ENCODE measurements at regions not wholly inside any gene's neighbourhood (a gene's known extent, or its start where the extent isn't known, plus 50 kb on each side); places are given as distances from the start of the nearest gene placed in this dataset.
"Not testable (repeated sequence)": the region's sequence is repeated elsewhere in the genome, so short reads cannot be mapped to it uniquely, and the experiment has no call there.

DNA sequence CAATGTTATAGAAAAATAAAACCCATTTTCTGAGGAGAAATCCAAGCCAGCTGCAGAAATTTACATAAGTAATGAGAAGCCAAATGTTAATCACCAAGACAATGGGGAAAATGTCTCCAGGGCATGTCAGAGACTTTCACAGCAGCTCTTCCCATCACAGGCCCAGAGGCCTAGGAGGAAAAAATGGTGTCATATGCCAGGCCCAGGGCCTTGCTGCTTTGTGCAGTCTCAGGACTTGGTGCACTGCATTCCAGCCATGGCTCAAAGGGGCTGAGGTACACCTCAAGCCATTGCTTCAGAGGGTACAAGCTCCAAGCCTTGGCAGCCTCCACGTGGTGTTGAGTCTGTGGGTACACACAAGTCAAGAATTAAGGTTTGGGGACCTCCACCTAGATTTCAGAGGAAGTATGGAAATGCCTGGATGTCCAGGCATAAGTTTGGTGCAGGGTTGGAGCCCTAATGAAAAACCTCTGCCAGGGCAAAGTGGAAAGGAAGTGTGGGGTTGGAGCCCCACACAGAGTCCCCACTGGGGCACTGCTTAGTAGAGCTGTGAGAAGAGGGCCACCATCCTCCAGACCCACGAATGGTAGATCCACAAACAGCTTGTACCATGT is 163.0 kb downstream of the THBS2 start:
- TF ChIP-seq, protein P1, sequence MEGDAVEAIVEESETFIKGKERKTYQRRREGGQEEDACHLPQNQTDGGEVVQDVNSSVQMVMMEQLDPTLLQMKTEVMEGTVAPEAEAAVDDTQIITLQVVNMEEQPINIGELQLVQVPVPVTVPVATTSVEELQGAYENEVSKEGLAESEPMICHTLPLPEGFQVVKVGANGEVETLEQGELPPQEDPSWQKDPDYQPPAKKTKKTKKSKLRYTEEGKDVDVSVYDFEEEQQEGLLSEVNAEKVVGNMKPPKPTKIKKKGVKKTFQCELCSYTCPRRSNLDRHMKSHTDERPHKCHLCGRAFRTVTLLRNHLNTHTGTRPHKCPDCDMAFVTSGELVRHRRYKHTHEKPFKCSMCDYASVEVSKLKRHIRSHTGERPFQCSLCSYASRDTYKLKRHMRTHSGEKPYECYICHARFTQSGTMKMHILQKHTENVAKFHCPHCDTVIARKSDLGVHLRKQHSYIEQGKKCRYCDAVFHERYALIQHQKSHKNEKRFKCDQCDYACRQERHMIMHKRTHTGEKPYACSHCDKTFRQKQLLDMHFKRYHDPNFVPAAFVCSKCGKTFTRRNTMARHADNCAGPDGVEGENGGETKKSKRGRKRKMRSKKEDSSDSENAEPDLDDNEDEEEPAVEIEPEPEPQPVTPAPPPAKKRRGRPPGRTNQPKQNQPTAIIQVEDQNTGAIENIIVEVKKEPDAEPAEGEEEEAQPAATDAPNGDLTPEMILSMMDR (IDR thresholded peaks at IDR 0.05), result not testable (repeated sequence)
- not testable (repeated sequence) for TF ChIP-seq POLR2A (IDR thresholded peaks at IDR 0.05)
